Activated T-helper 9 cell treated with anti-CD3 and anti-CD28 coated beads, Interleukin-2, amount 50 U/mL, for 16 hours (primary cell): ENCODE measurements at regions not wholly inside any gene's neighbourhood (a gene's known extent, or its start where the extent isn't known, plus 50 kb on each side); places are given as distances from the start of the nearest gene placed in this dataset.

ENCODE experiments used
- DNase-seq: peaks from one replicate; pipeline ENCODE4 v3.0.0-alpha.2; 2020; ENCODE audit warnings: low read depth

DNA sequence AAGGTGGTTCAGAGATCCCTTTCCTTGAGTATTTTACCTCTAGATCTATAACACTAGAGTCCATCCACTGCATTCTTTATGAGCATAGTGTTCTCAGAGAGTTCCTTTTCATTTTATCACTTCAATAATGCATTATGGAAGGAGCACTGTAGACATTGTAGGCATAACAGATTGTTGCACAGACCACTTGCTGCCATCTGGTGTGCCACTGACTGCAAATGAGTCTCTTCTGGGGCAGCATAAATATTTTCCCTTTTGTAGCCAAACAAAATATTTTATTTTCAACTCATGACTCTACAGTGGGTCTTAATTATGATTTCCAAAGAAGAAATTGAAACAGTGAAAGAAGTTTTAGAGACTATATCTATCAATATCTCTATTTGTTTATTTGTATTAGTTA is 290.4 kb downstream of the OLFM3 start:
- no peak for DNase-seq

DNA sequence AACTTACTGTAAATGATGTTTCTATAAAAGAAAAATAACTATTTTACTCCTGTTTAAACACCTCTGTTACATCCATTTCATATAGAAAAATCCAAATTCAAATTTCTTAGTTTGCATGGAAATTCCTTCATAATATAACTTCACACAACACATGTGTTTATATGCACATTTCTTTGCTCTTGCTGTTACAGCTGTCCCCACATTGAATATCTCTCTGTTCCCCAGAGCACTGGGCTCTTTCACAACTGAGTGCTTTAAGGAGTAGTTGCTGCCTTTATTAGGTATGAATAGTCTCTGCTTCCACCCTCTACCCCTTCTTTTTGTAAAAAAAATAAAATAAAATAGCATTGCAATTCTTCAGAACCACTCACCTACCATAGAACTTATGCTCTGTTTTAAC is 287.0 kb downstream of the OLFM3 start:
- DNase-seq, result no peak

DNA sequence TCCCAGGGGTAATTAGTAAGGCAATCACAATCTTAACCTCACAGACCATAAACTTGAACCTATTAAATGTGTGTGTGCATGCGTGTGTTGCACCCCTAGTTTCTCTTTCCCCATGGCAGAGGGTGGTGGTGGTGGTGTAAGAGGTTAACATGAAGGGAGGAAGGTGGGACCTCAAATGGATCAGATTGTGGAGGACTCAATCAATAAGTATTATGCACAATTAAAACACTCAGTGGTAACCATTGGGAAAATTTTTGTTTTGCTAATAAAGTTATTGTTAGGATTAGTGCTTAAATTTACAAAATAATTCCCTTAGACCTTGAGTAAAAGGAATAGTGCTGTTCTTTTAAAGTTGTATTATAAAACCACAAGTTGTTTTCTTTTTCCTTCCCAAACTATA is 283.0 kb downstream of the OLFM3 start:
- no peak for DNase-seq

DNA sequence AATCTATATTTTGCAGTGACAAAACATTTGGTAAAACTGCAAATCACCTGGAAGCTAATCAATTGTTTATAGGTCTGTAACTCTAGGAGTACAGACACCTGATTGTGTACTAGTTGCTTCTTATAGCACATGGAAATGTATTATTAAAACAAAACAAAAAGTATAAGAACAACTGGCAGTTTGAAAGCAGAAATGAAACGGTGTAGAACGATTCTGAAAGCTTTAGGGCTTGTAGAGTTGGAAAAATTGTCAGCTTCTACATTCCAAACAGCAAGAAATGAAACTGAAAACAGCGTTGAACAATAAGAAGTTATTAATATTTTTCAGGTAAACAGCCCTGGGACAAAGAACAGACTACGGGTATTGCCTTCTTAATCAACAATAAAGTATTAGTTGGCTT is 273.3 kb downstream of the OLFM3 start:
- DNase-seq, result no peak

DNA sequence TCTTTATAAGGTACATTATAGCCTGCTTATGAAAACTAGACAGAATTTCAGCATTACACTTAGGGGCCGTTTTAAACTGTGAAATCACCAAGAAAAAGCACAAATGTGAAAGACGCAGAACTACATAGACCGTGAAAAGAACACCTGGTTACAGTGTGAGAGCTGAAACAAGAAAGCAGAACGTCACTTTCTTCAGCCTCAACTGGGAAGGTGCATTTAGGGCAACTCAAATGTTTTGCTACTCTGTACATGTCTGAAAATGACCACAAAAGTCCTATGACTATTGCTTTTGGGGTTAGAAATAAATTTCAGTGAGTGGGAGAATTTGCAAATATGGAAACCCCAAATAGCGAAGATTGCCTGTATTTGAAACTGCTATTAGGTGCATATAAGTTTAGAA is 268.7 kb downstream of the OLFM3 start:
- DNase-seq, result no peak

DNA sequence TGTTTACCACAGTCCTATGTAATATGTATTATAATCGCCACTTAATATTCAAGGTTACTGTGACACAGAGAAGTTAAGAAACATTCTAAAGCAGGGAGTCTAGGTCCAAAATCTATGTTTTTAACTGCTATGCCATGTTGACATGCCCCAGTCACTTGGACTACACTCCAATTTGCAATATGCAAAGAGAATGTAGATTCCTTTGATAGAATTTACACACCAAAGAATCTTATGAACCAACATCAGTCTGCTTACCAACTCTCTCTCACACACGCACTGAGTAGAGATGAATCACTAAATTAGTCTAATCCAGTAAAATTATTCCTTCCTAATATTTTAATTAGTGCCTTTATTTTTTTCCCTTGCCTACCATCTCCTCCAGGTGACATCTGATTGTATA is 266.2 kb downstream of the OLFM3 start:
- no peak for DNase-seq

DNA sequence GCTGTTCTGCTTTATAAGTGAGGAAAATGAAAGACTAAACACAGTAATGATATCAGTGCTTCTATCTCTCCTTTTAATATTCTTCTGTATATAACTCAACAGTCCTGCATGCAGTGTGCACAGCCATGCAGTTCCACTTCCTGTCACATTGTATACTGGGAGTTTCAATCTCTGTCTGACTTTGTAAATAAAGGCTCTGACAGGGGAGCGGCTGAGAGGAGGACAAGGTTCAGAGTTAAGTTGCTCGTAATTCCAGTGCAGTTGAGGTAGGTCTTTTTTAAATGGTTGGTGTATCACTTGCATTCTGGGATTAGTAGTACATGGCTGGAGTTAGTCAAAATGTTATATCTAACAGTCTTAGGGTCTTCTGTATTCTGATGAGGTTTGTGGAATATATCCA is 264.5 kb downstream of the OLFM3 start:
- no peak for DNase-seq

DNA sequence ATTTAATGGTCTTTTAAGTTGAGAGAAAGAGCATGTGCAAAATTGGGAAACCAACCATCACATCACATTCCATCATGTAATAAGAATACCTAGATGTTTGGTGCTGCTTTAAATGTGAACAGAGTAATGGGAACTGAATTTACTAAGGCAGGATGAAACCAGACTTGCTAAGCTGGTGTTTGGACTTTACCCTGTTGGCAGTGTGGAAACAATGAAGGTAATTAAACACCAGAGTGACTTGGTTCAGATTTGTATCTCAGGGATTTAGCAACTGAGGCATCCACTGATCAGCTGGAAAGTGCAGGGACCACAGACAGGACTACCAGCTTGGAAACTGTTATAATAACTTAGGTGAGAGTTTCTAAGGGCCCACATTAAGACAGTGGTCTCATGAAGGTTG is 263.4 kb downstream of the OLFM3 start:
- DNase-seq, result no peak

DNA sequence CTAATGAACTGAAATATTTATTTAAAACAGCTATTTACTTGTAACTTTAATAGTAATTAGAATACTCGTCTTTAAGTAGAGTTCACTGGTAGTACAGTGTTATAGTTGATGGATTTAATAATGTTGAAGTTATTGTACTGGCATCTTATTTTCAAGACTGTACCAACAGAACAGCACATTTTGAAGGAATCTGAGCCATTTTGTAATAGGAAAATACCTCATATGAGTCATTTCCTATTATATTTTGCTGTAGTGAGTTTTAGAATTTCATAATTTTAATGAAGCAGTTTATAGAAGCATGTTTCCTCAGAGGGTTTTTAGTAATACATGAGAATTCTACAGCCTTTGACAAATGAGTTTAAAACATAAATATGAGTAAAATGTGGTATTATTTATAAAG is 258.3 kb downstream of the OLFM3 start:
- no peak for DNase-seq

DNA sequence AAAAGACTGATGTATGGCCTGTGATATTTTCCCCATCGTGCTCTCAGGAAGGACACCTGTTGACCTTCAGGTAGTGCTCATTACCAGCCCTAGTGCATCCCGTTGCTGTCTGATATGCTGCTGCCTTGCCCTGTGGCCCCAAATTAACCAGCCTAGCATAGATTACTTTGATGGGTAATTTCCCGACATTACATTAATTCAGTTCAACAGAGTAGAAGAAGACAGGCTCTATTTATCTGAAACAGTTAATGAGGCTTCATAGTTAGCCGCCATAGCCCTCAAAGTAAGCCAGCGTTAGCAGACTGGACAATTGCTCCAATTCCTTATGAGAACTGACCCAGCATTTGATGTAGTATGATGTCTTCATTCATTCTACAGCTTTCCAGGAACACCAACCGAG is 257.6 kb downstream of the OLFM3 start:
- no peak for DNase-seq

DNA sequence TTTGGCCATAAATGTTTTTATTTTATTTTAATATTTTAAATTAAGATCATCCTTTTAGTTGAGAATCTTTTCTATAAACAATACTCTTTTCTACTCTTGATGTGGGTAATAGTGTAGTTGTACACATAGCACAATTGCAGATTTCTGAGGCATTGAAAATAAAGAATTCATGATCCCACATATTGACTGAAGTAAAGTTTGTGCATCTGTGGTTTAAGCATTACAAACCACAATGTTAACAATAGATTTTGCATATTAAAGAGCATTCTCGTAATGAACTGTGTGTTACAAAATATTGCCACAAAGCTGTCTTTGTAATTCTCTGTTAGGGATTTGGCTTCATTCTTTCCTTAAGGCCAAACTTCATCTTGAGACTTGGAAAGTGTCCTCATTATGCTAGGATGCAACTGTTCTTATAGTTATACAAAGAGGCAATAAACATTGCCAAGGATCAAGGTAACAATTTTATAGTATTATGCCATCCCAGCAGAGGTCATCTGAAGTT is 256.8 kb downstream of the OLFM3 start:
- no peak for DNase-seq

DNA sequence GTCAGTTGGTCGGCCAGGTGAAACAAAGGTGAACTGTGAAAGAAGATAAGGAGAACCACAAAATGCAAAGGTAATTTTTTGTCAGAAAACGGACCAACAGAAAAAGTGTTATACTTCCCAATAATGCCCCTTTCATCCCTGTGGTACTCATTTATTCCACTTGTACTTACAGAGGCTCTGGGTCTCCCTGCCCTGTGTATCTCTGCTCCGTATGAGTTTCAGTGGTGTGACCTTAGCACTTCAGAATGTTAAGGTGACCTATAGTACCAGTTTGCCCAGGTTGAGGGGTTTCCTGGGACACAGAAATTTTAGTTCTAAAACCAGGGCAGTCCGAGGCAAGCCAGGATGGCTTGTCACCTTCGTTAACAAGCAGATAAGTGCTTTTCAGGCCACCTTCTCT is 254.8 kb downstream of the OLFM3 start:
- DNase-seq, result no peak

DNA sequence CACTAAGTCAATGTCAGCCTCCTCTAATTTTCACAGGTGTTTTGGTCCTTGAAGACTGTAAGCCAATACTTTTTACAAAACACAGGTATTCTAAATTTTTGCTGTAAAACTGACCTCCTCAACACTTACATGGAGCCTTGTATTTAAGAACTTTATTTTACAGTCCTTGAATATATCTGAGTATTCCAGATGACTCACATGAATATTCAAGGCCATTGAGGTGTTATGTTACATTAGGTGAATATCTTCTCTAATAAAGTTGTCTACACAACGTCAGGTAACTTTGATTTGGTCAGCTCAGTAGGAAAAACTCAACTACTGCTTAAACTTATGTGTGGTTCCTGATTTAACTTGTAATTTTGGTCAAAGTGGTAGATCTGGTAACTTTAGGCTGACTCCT is 254.2 kb downstream of the OLFM3 start:
- no peak for DNase-seq

DNA sequence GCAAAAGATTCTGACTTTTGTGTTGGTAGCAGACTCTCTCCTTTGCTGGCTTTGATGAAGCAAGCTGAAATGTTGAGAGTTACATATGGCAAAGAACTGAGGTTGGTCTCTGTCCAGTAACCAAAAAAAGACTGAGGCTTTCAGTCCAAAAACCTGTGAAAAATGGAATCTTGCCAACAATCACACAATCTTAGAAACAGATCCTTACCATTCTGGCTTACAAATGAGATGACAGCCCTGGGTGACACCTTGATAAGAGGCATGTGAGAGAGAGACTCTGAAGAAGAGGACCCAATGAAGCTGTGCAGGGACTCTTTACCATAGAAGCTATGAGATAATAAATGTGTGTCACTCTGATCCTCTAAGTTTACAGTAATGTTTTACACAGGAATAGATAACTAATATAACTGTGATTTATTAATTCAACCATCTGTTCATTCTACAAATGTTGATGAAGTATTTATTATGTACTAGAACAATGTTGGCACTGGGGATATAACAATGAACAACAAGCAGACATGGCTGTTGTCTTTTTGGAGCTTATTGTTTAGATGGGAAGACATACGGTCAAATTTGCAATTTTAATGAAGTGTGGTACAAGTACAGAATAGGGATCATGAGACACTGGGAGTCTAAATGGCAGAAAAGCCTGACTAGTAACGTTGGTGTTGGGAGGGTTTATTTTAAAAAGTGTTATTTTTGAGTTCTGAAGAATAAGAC is 251.0 kb downstream of the OLFM3 start:
- DNase-seq, result no peak

DNA sequence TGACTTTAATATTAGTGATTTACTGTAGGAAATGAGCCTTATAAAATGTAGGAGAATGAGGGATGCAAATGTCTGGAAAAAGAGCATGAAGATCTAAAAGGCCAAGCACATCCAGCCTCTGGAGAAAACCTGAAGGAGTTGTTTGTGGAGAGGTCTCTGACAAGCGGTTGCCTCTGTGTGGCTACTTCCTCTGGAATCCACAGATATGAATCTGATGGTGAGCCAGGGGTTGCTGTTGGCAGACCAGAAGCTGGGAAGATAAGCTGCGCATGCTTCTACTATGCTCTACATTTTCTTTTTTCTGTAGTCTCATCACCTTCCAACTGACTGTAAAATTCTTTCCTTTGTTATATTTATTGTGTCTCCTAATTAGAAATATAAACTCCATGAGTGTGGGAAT is 248.6 kb downstream of the OLFM3 start:
- DNase-seq, result no peak
